B cell (primary cell): ENCODE measurements at regions not wholly inside any gene's neighbourhood (a gene's known extent, or its start where the extent isn't known, plus 50 kb on each side); places are given as distances from the start of the nearest gene placed in this dataset.

ENCODE experiments used
- ATAC-seq: fragments of 200-7000 bp; cut with Tn5 transposase; one replicate; pipeline ENCODE4 v1.10.0; 2021; ENCODE audit warnings: low read depth, mild to moderate bottlenecking, moderate number of reproducible peaks, moderate library complexity
- CTCF ChIA-PET: fragments of 350-600 bp; sonication (Branson Sonifier 250); formaldehyde crosslinking; loops from one replicate; lab custom pipeline; 2021; ENCODE audit warnings: antibody characterized with exemption, inconsistent platforms; lab: Charles Lee
- POLR2A ChIA-PET: fragments of 350-600 bp; sonication (Branson Sonifier 250); formaldehyde crosslinking; loops from one replicate; lab custom pipeline; 2021; ENCODE audit warnings: antibody characterized with exemption; lab: Charles Lee
- DNase-seq: peaks from one replicate; pipeline ENCODE4 v3.0.0; 2013
- H2AFZ ChIP-seq: 2 replicates; pipeline ENCODE4 v1.6.1; 2012; ENCODE audit warnings: mild to moderate bottlenecking, low read depth, low read length; ENCODE audit not compliant: insufficient read depth, poor library complexity, severe bottlenecking
- H3K27ac ChIP-seq, 2 donors: 1 replicate in 1 of 2; 2 replicates in 1 of 2; pipeline ENCODE4 v1.5.1; 2012 to 2013; ENCODE audit warnings: low read length in 2 of 2, mild to moderate bottlenecking in 2 of 2, moderate library complexity in 1 of 2
- H3K27me3 ChIP-seq, 4 experiments: fragments of 200-600 bp in 1 of 4; sonication (generic) in 1 of 4; replicated peaks in 1 of 4; 1 replicate in 2 of 4; 2 replicates in 2 of 4; pipeline versions ENCODE4 v1.6.1 to v1.7.0; 2013 to 2016; ENCODE audit warnings: low read length in 3 of 4, mild to moderate bottlenecking in 2 of 4, mixed read lengths in 1 of 4, moderate library complexity in 1 of 4; ENCODE audit not compliant: insufficient read depth in 4 of 4, control insufficient read depth in 3 of 4; ENCODE audit errors: control extremely low read depth in 1 of 4
- H3K36me3 ChIP-seq, 2 experiments: replicated peaks in 1 of 2; 1 replicate in 1 of 2; 2 replicates in 1 of 2; pipeline versions ENCODE4 v1.6.1 to v1.7.1; 2013; ENCODE audit warnings: low read length in 1 of 2; ENCODE audit not compliant: insufficient read depth in 2 of 2, control insufficient read depth in 1 of 2; ENCODE audit errors: control extremely low read depth in 1 of 2, extremely low read depth in 1 of 2
- H3K4me1 ChIP-seq, 2 donors: fragments of 200-600 bp in 1 of 2; sonication (generic) in 1 of 2; 1 replicate in 1 of 2; 2 replicates in 1 of 2; pipeline versions ENCODE4 v1.5.1 to v1.6.1; 2013 to 2017; ENCODE audit warnings: low read length in 2 of 2; ENCODE audit not compliant: control insufficient read depth in 2 of 2, insufficient read depth in 2 of 2
- H3K4me2 ChIP-seq: replicated peaks from 2 replicates; pipeline ENCODE3; 2012; ENCODE audit warnings: mild to moderate bottlenecking, low read depth, low read length; ENCODE audit not compliant: poor library complexity, severe bottlenecking
- H3K4me3 ChIP-seq, 5 experiments: fragments of 200-600 bp in 1 of 5; sonication (generic) in 1 of 5; 1 replicate in 3 of 5; 2 replicates in 2 of 5; pipeline versions ENCODE4 v1.5.1 to v1.7.0; 2011 to 2016; ENCODE audit warnings: low read length in 4 of 5, mild to moderate bottlenecking in 4 of 5, low read depth in 2 of 5, control low read depth in 1 of 5, moderate library complexity in 1 of 5; ENCODE audit not compliant: insufficient read depth in 1 of 5; ENCODE audit errors: control extremely low read depth in 1 of 5, extremely low read depth in 1 of 5
- H3K79me2 ChIP-seq: fragments of 200-600 bp; sonication (generic); one replicate; pipeline ENCODE4 v1.6.0; 2016; ENCODE audit warnings: low read length; ENCODE audit not compliant: control insufficient read depth, insufficient read depth
- H3K9ac ChIP-seq: fragments of 200-600 bp; sonication (generic); 2 replicates; pipeline ENCODE4 v1.6.1; 2017; ENCODE audit warnings: mild to moderate bottlenecking, low read length, moderate library complexity
- H3K9me3 ChIP-seq, 3 donors: one replicate each; pipeline versions ENCODE4 v1.6.1 to v1.7.1; 2013; ENCODE audit warnings: low read length in 2 of 3; ENCODE audit not compliant: control insufficient read depth in 2 of 3, insufficient read depth in 1 of 3; ENCODE audit errors: control extremely low read depth in 1 of 3
- H4K20me1 ChIP-seq: 2 replicates; pipeline ENCODE4 v1.6.0; 2012; ENCODE audit warnings: mild to moderate bottlenecking, low read length; ENCODE audit not compliant: insufficient read depth, control insufficient read depth, poor library complexity, severe bottlenecking
- H3K27ac Mint-ChIP-seq: one replicate; pipeline ENCODE4 v1.8.0; 2021; ENCODE audit warnings: mixed read lengths
- H3K27me3 Mint-ChIP-seq: one replicate; pipeline ENCODE4 v1.8.0; 2021; ENCODE audit warnings: mixed read lengths
- H3K4me1 Mint-ChIP-seq: one replicate; pipeline ENCODE4 v1.8.0; 2021; ENCODE audit warnings: mixed read lengths
- H3K4me3 Mint-ChIP-seq: one replicate; pipeline ENCODE4 v1.8.0; 2021; ENCODE audit warnings: mixed read lengths
- H3K9me3 Mint-ChIP-seq: one replicate; pipeline ENCODE4 v1.8.0; 2022; ENCODE audit warnings: mixed read lengths; ENCODE audit not compliant: insufficient read depth
- CTCF ChIP-seq: fragments of 200-600 bp; IDR thresholded peaks from one replicate; pipeline ENCODE4 v1.8.0; 2022; ENCODE audit warnings: antibody characterized with exemption, mild to moderate bottlenecking
- EZH2 ChIP-seq: IDR thresholded peaks from 2 replicates; pipeline ENCODE4 v1.6.1; 2012; ENCODE audit warnings: borderline replicate concordance, low read depth, mild to moderate bottlenecking, moderate library complexity, low read length; ENCODE audit not compliant: insufficient read depth, poor library complexity, severe bottlenecking
- WGBS: methylation state at CpG from one replicate; pipeline ENCODE4 v1.1.5; 2013; ENCODE audit warnings: missing lambda C conversion rate; ENCODE audit not compliant: insufficient coverage; 5-methylcytosine and 5-hydroxymethylcytosine counted together
- intact Hi-C: fragments of 100-400 bp; cut with micrococcal nuclease; formaldehyde crosslinking; loops from one replicate; pipeline ENCODE4 v1.10.0; 2022

- no peaks in the 10 kb centered on the region for H3K27me3 ChIP-seq
- H3K4me3 ChIP-seq = no peak overlapping the region
- TF ChIP-seq CTCF (no peak), EZH2 (no peak)
- intact Hi-C loops = no loop called here
- no peak overlapping the region for H3K4me2 ChIP-seq
- Mint-ChIP-seq H3K4me3 (no peak overlapping the region), H3K9me3 (peaks cover 2% of the 10 kb centered on the region), H3K4me1 (no peaks in the 10 kb centered on the region), H3K27ac (no peak overlapping the region), H3K27me3 (no peaks in the 10 kb centered on the region)
- H3K79me2 ChIP-seq = no peaks in the 10 kb centered on the region
- ATAC-seq (no peak), DNase-seq (no peak)
- ChIA-PET POLR2A (no interaction called here), CTCF (no interaction called here)
- H3K9ac ChIP-seq = no peak overlapping the region
- H3K27ac ChIP-seq = no peak overlapping the region
- H3K36me3 ChIP-seq = no peaks in the 10 kb centered on the region
- no peak overlapping the region for H2AFZ ChIP-seq
- H3K4me1 ChIP-seq = no peaks in the 10 kb centered on the region
- H4K20me1 ChIP-seq = no peaks in the 10 kb centered on the region
- H3K9me3 ChIP-seq = no peaks in the 10 kb centered on the region
Observed at GRCh38 chr2:76295762-76296161, 585.0 kb upstream of the GCFC2 start.

- intact Hi-C loops = no loop called here
- H3K4me1 ChIP-seq = no peaks in the 10 kb centered on the region
- ATAC-seq = no peak
- H3K9me3 ChIP-seq = no peaks in the 10 kb centered on the region
- H3K79me2 ChIP-seq = no peaks in the 10 kb centered on the region
- WGBS = no CpG with 5 or more reads among the region's 1 CpG
- Mint-ChIP-seq H3K4me3 (no peak overlapping the region), H3K27ac (no peak overlapping the region), H3K27me3 (no peaks in the 10 kb centered on the region), H3K4me1 (no peaks in the 10 kb centered on the region), H3K9me3 (peaks cover 4% of the 10 kb centered on the region)
- H3K9ac ChIP-seq = no peak overlapping the region
- H3K36me3 ChIP-seq = no peaks in the 10 kb centered on the region
- CTCF ChIA-PET = no interaction called here
- DNase-seq = no peak
- TF ChIP-seq CTCF (no peak), EZH2 (no peak)
- no peak overlapping the region for H3K27ac ChIP-seq
- H3K4me3 ChIP-seq = no peak overlapping the region
- POLR2A ChIA-PET = no interaction called here
- no peak overlapping the region for H2AFZ ChIP-seq
- H3K4me2 ChIP-seq = no peak overlapping the region
- H3K27me3 ChIP-seq = no peaks in the 10 kb centered on the region
- H4K20me1 ChIP-seq = no peaks in the 10 kb centered on the region
Observed at GRCh38 chr2:76288598-76288997, 577.9 kb upstream of the GCFC2 start.
